GM23248 (cell line): ENCODE measurements at regions not wholly inside any gene's neighbourhood (a gene's known extent, or its start where the extent isn't known, plus 50 kb on each side); places are given as distances from the start of the nearest gene placed in this dataset.
"Not testable (repeated sequence)": the region's sequence is repeated elsewhere in the genome, so short reads cannot be mapped to it uniquely, and the experiment has no call there.

Experiments
- EZH2 ChIP-seq: fragments of 200-600 bp; sonication (generic); IDR thresholded peaks from 2 replicates; pipeline ENCODE4 v1.6.1; 2018; ENCODE audit warnings: antibody characterized with exemption, mild to moderate bottlenecking; ENCODE audit not compliant: insufficient read depth, poor library complexity, severe bottlenecking
- EZH2phosphoT487 ChIP-seq: fragments of 200-600 bp; sonication (generic); IDR thresholded peaks from 2 replicates; pipeline ENCODE4 v1.6.1; 2018; ENCODE audit warnings: antibody characterized with exemption, moderate library complexity, mild to moderate bottlenecking, low read depth; ENCODE audit not compliant: insufficient read depth

GRCh38 chr3:36187197-36187596, 193.1 kb upstream of the STAC start:
- not testable (repeated sequence) for TF ChIP-seq EZH2, EZH2phosphoT487
